Activated CD8-positive, alpha-beta T cell treated with anti-CD3 and anti-CD28 coated beads, Interleukin-2, amount 10 ng/mL, durations not matched to agents 7 days and 5 days (primary cell): ENCODE measurements at regions not wholly inside any gene's neighbourhood (a gene's known extent, or its start where the extent isn't known, plus 50 kb on each side); places are given as distances from the start of the nearest gene placed in this dataset.

Source experiments
- ATAC-seq: fragments of 150-1000 bp; cut with Tn5 transposase; one replicate; pipeline ENCODE4 v1.10.0; 2021; ENCODE audit warnings: moderate library complexity
- CTCF ChIA-PET: fragments of 350-600 bp; sonication (Branson Sonifier 250); formaldehyde crosslinking; loops from one replicate; lab custom pipeline; 2021; ENCODE audit warnings: antibody characterized with exemption; lab: Charles Lee
- POLR2A ChIA-PET: fragments of 350-600 bp; sonication (Branson Sonifier 250); formaldehyde crosslinking; loops from one replicate; lab custom pipeline; 2021; ENCODE audit warnings: antibody characterized with exemption; lab: Charles Lee
- DNase-seq: peaks from one replicate; pipeline ENCODE4 v3.0.0-alpha.2; 2020
- H3K27ac Mint-ChIP-seq: one replicate; pipeline ENCODE4 v1.8.0; 2021; ENCODE audit warnings: mild to moderate bottlenecking, mixed read lengths
- H3K27me3 Mint-ChIP-seq: one replicate; pipeline ENCODE4 v1.8.0; 2021; ENCODE audit warnings: low read depth, mixed read lengths
- H3K36me3 Mint-ChIP-seq: one replicate; pipeline ENCODE4 v1.8.0; 2021; ENCODE audit warnings: low read depth, mixed read lengths
- H3K4me1 Mint-ChIP-seq: one replicate; pipeline ENCODE4 v1.8.0; 2021; ENCODE audit warnings: low read depth, mixed read lengths
- H3K4me3 Mint-ChIP-seq: one replicate; pipeline ENCODE4 v1.8.0; 2021; ENCODE audit warnings: mild to moderate bottlenecking, mixed read lengths
- H3K9me3 Mint-ChIP-seq: one replicate; pipeline ENCODE4 v1.8.0; 2022; ENCODE audit warnings: mixed read lengths; ENCODE audit not compliant: insufficient read depth

DNA sequence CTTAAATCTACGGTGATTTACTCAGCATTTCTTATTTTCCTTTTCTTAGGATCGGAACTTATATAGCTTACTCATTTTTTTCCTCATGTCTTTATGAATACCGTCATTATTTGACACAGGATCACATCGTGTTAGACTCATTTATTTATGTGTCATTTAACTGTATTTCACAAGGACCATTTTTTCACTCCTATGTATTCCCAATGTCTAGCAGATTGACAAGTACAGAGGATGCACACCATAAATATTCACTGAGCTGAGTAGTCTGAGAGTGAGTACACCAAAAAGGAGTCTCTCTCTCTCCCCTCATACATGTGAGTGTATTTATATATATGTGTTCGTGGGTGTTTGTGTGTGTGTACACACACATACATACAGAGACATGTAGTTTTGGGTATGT is 573.5 kb downstream of the RNF144A start:
- Mint-ChIP-seq H3K9me3 (peaks cover 8% of the 10 kb centered on the region), H3K4me1 (peaks cover 2% of the 10 kb centered on the region), H3K27ac (no peak overlapping the region), H3K4me3 (no peak overlapping the region), H3K36me3 (peaks cover 13% of the 10 kb centered on the region), H3K27me3 (no peaks in the 10 kb centered on the region)
- POLR2A ChIA-PET = interaction anchor here (0.6 kb wide), 1 partner anchor 21 kb away, joined by 4 read pairs; no protein-coding TSS in a partner anchor
- ATAC-seq = no peak
- no peak for DNase-seq
- CTCF ChIA-PET = interaction anchor here (0.9 to 1.2 kb wide), 2 partner anchors 18 to 22 kb away, joined by 3 read pairs; no protein-coding TSS in a partner anchor

DNA sequence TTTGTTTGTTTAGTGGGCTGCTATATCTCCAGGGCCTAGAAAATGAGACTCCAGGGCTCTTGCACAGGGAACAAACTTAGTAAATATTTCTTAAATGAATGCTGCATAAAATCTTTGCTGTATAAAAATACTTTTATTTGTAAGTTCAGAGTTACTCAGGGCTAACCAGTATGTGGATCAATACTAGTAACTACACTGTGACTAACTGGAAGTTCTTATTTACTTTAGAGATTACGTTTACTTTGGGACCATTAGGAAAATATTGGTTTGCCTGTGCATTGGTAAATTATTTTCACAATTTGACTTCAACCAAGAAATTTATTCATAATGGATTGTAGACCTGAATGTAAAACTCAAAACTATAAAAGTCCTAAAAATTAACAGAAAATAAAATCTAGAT is 575.5 kb downstream of the RNF144A start:
- no peaks in the 10 kb centered on the region for H3K27me3 Mint-ChIP-seq
- no peak for ATAC-seq
- H3K36me3 Mint-ChIP-seq = peaks cover 12% of the 10 kb centered on the region
- H3K9me3 Mint-ChIP-seq = peaks cover 6% of the 10 kb centered on the region
- no peak overlapping the region for H3K27ac Mint-ChIP-seq
- CTCF ChIA-PET = no interaction called here
- peaks cover 10% of the 10 kb centered on the region for H3K4me1 Mint-ChIP-seq
- H3K4me3 Mint-ChIP-seq = no peak overlapping the region
- POLR2A ChIA-PET = no interaction called here
- no peak for DNase-seq

GRCh38 chr2:7497178-7497577 is 580.0 kb downstream of the RNF144A start:
- H3K4me1 Mint-ChIP-seq = peaks cover 33% of the 10 kb centered on the region
- no peaks in the 10 kb centered on the region for H3K27me3 Mint-ChIP-seq
- H3K9me3 Mint-ChIP-seq = peaks cover 12% of the 10 kb centered on the region
- peaks cover 15% of the 10 kb centered on the region for H3K36me3 Mint-ChIP-seq
- ChIA-PET POLR2A (interaction anchor here (0.6 kb wide), 2 partner anchors 233 to 236 kb away, joined by 3 to 4 read pairs; no protein-coding TSS in a partner anchor), CTCF (interaction anchor here (1.2 kb wide), 1 partner anchor 13 kb away, joined by 3 read pairs; no protein-coding TSS in a partner anchor)
- H3K4me3 Mint-ChIP-seq = no peak overlapping the region
- no peak overlapping the region for H3K27ac Mint-ChIP-seq
- ATAC-seq = no peak
- no peak for DNase-seq

DNA sequence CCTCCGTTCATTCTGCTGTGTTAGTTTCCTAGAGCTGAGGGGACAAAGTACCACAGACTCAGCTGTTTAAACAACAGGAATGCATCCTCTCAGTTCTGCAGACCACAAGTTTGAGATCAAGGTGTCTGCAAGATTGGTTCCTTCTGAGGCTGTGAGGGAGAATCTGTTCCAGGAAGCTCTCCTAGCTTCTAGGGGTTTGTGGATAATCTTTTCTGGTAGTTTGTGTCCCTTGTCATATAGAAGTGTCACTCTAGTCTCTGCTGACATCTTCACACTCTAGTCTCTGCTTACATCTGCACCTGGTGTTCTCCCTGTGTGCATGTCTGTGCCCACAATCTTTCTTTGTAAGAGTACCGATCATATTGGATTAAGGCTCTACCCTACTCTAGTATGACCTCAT is 581.8 kb downstream of the RNF144A start:
- Mint-ChIP-seq H3K4me1 (peaks cover 37% of the 10 kb centered on the region), H3K27ac (peak overlapping the region; percentile 26), H3K27me3 (no peaks in the 10 kb centered on the region), H3K4me3 (no peak overlapping the region), H3K36me3 (peaks cover 15% of the 10 kb centered on the region), H3K9me3 (peaks cover 8% of the 10 kb centered on the region)
- ATAC-seq = peak; percentile 57
- ChIA-PET POLR2A (interaction anchor here (1.0 kb wide), 1 partner anchor 48 kb away, joined by 4 read pairs; no protein-coding TSS in a partner anchor), CTCF (interaction anchor here (0.8 to 1.5 kb wide), 7 partner anchors 10 to 174 kb away, joined by 3 to 8 read pairs (median 4); no protein-coding TSS in a partner anchor)
- DNase-seq = no peak

DNA sequence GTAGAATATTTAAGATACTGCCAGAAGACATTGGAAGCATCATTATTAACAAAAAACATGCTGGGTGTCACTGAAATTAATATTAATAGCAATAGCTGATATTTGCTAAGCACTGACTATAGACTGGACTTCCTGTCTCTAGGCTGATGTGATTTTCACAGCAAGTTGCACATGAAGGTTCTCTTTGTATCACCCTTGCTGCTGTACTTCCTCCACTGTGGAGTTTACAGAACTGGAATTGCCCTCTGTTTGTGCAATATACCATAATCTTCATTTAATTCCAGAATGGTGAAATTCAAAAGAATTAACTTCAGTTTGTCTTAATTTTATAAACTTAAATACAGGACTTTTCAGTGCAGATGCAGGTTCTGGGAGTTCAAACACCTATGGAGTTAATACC is 585.1 kb downstream of the RNF144A start:
- POLR2A ChIA-PET = no interaction called here
- H3K27ac Mint-ChIP-seq = no peak overlapping the region

GRCh38 chr2:7508296-7508943 is 591.2 kb downstream of the RNF144A start:
- H3K4me1 Mint-ChIP-seq = peaks cover 13% of the 10 kb centered on the region
- ChIA-PET POLR2A (interaction anchor here (0.9 kb wide), 1 partner anchor 9 kb away, joined by 4 read pairs; no protein-coding TSS in a partner anchor), CTCF (interaction anchor here (1.1 to 3.2 kb wide), 5 partner anchors 8 to 163 kb away, joined by 3 to 8 read pairs (median 4); no protein-coding TSS in a partner anchor)
- H3K4me3 Mint-ChIP-seq = no peak overlapping the region
- peaks cover 29% of the 10 kb centered on the region for H3K36me3 Mint-ChIP-seq
- no peak for DNase-seq
- no peak overlapping the region for H3K27ac Mint-ChIP-seq
- H3K9me3 Mint-ChIP-seq = peaks cover 32% of the 10 kb centered on the region
- no peaks in the 10 kb centered on the region for H3K27me3 Mint-ChIP-seq
- no peak for ATAC-seq

More for the DNA sequence above, 585.1 kb downstream of the RNF144A start:
- Mint-ChIP-seq H3K4me3 (no peak overlapping the region), H3K36me3 (peaks cover 10% of the 10 kb centered on the region), H3K27me3 (no peaks in the 10 kb centered on the region), H3K9me3 (peaks cover 6% of the 10 kb centered on the region), H3K4me1 (peaks cover 33% of the 10 kb centered on the region)
- ATAC-seq (no peak), DNase-seq (no peak)
- CTCF ChIA-PET = no interaction called here

GRCh38 chr2:7510353-7510752 is 593.1 kb downstream of the RNF144A start:
- DNase-seq (no peak), ATAC-seq (no peak)
- Mint-ChIP-seq H3K4me3 (no peak overlapping the region), H3K27me3 (no peaks in the 10 kb centered on the region), H3K36me3 (peaks cover 44% of the 10 kb centered on the region), H3K9me3 (peaks cover 37% of the 10 kb centered on the region), H3K27ac (no peak overlapping the region), H3K4me1 (peaks cover 33% of the 10 kb centered on the region)
- ChIA-PET POLR2A (no interaction called here), CTCF (interaction anchor here (0.6 to 3.2 kb wide), 5 partner anchors 10 to 473 kb away, joined by 3 to 8 read pairs (median 3); no protein-coding TSS in a partner anchor)

- no peak for ATAC-seq
- ChIA-PET POLR2A (no interaction called here), CTCF (no interaction called here)
- Mint-ChIP-seq H3K4me3 (no peak overlapping the region), H3K36me3 (peaks cover 60% of the 10 kb centered on the region), H3K27ac (no peak overlapping the region), H3K9me3 (peaks cover 41% of the 10 kb centered on the region), H3K27me3 (no peaks in the 10 kb centered on the region), H3K4me1 (peaks cover 60% of the 10 kb centered on the region)
- DNase-seq = no peak
Measured at GRCh38 chr2:7513834-7514233, 596.6 kb downstream of the RNF144A start.

DNA sequence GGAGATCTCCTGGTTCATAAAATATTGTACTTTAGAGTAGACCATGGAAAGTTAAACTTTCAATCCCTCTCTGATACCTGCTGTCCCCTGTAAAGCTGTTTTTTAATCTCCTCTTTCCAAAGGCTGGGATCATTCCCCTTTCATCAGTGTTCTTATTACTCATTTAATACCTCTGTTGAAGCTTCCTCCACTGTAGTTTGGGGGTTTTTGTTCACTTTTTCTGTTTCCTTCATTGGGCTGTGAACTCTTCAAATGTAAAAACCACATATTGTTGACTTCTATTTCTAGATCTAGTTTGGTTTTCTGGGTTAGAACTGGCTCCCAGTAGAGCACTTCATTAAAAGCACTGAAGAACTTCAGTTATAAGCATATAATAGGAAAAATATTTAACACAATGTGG is 598.1 kb downstream of the RNF144A start:
- no peak for DNase-seq
- Mint-ChIP-seq H3K27me3 (no peaks in the 10 kb centered on the region), H3K4me3 (no peak overlapping the region), H3K36me3 (peaks cover 57% of the 10 kb centered on the region), H3K9me3 (peaks cover 34% of the 10 kb centered on the region), H3K4me1 (peaks cover 58% of the 10 kb centered on the region), H3K27ac (peak overlapping the region; percentile 63)
- peak; percentile 13 for ATAC-seq
- ChIA-PET POLR2A (interaction anchor here (0.6 to 0.7 kb wide), 2 partner anchors 15 to 88 kb away, joined by 4 to 5 read pairs; no protein-coding TSS in a partner anchor), CTCF (interaction anchor here (0.7 to 1.4 kb wide), 3 partner anchors 52 to 157 kb away, joined by 3 to 10 read pairs (median 4); no protein-coding TSS in a partner anchor)

DNA sequence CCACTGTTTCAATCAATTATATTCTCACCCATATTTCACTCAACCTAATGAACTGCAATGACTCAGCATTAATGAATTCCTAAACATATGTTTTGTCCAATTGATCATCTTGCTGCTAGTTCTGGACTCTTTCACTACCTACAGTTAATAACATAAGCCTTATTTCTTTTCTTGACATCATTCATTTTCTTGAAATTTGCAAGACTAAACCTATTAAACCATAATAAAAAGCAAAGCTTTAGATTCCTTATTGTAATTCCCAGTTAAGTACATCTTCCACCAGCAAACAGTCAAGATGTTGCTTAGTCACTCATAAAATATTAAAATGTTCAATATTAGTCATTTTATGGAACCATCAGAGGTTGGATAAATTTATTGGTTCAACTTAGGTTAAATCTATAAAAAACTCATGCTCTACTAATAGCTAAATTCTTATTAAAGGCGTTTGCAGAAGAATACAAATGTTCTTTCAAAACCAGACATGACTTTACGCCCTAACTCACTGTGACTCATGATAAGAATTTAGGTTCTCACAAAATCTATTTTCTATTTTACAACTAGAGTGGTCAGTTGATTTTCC is 599.4 kb downstream of the RNF144A start:
- DNase-seq (no peak), ATAC-seq (no peak)
- ChIA-PET POLR2A (interaction anchor here (1.3 kb wide), 1 partner anchor 65 kb away, joined by 6 read pairs; no protein-coding TSS in a partner anchor), CTCF (interaction anchor here (1.4 to 1.8 kb wide), 2 partner anchors 89 to 156 kb away, joined by 3 to 8 read pairs; no protein-coding TSS in a partner anchor)
- Mint-ChIP-seq H3K9me3 (peaks cover 27% of the 10 kb centered on the region), H3K27me3 (no peaks in the 10 kb centered on the region), H3K36me3 (peaks cover 51% of the 10 kb centered on the region), H3K4me3 (peak overlapping the region; percentile 63), H3K4me1 (peaks cover 55% of the 10 kb centered on the region), H3K27ac (peak overlapping the region; percentile 97)

DNA sequence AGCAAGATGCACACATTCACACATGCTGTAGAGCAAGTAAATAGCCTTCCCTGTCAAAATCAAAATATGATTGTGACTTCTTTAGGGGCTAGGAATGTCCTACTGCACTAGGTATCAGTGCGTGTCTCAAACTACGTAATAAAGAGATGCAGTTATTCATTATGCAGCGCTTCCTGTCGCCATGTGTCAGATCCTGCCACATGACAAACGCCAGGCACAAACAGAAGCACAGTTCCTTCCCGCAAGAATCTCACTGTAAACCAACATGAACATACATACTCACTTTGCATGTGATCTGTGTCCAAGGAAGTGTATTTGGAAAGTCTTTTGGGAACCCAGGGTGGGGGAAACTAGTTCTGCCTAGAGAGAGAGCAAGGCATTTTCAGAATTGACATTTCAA is 599.9 kb downstream of the RNF144A start:
- peaks cover 22% of the 10 kb centered on the region for H3K9me3 Mint-ChIP-seq
- ATAC-seq (peak; percentile 85), DNase-seq (peak; percentile 58)
- H3K27me3 Mint-ChIP-seq = no peaks in the 10 kb centered on the region
- H3K4me3 Mint-ChIP-seq = peak overlapping the region; percentile 63
- CTCF ChIA-PET = interaction anchor here (1.1 to 1.8 kb wide), 3 partner anchors 74 to 155 kb away, joined by 3 to 8 read pairs (median 3); no protein-coding TSS in a partner anchor
- peaks cover 49% of the 10 kb centered on the region for H3K36me3 Mint-ChIP-seq
- peak overlapping the region; percentile 97 for H3K27ac Mint-ChIP-seq
- H3K4me1 Mint-ChIP-seq = peaks cover 55% of the 10 kb centered on the region
- POLR2A ChIA-PET = interaction anchor here (0.8 to 1.3 kb wide), 2 partner anchors 8 to 66 kb away, joined by 4 to 6 read pairs; no protein-coding TSS in a partner anchor
